PFSK-1 (cell line): ENCODE measurements at regions not wholly inside any gene's neighbourhood (a gene's known extent, or its start where the extent isn't known, plus 50 kb on each side); places are given as distances from the start of the nearest gene placed in this dataset.

Source experiments
- FOXP2 ChIP-seq: optimal IDR thresholded peaks from 2 replicates; pipeline ENCODE3; 2011; ENCODE audit warnings: borderline replicate concordance, control low read depth, inconsistent platforms; ENCODE audit not compliant: insufficient read depth; ENCODE audit errors: extremely low read length, extremely low read depth
- POLR2AphosphoS5 ChIP-seq: IDR thresholded peaks from 2 replicates; pipeline ENCODE4 v1.6.1; 2012; ENCODE audit warnings: low read depth, mild to moderate bottlenecking, control low read depth, low read length, moderate library complexity
- REST ChIP-seq, 2 experiments: IDR thresholded peaks; 2 replicates each; pipeline versions ENCODE4 v1.6.1 to v1.8.0; 2011 to 2012; ENCODE audit warnings: low read depth in 2 of 2, low read length in 2 of 2, control low read depth in 1 of 2, inconsistent platforms in 1 of 2, mild to moderate bottlenecking in 1 of 2, moderate library complexity in 1 of 2; ENCODE audit not compliant: insufficient read depth in 1 of 2
- SIN3A ChIP-seq: IDR thresholded peaks from 2 replicates; pipeline ENCODE4 v1.6.1; 2012; ENCODE audit warnings: mild to moderate bottlenecking, low read length, moderate library complexity, borderline replicate concordance; ENCODE audit not compliant: insufficient read depth
- TAF1 ChIP-seq: IDR thresholded peaks from 2 replicates; pipeline ENCODE4 v1.6.1; 2012; ENCODE audit warnings: low read length, control low read depth, borderline replicate concordance; ENCODE audit not compliant: insufficient read depth

GRCh38 chr12:127479256-127479655 is 787.7 kb upstream of the TMEM132C start:
- TF ChIP-seq TAF1 (no peak), SIN3A (no peak), POLR2AphosphoS5 (no peak), FOXP2 (no peak), REST (IDR thresholded peaks at IDR 0.05; ENCODE audit: insufficient read depth in 1 of 2, low read depth in 2 of 2, low read length in 2 of 2) (no peak)

GRCh38 chr12:127480775-127481314 is 786.1 kb upstream of the TMEM132C start:
- TF ChIP-seq REST (IDR thresholded peaks at IDR 0.05; ENCODE audit: insufficient read depth in 1 of 2, low read depth in 2 of 2, low read length in 2 of 2) (no peak), TAF1 (no peak), FOXP2 (no peak), SIN3A (no peak), POLR2AphosphoS5 (no peak)

- no peak for TF ChIP-seq REST (IDR thresholded peaks at IDR 0.05; ENCODE audit: insufficient read depth in 1 of 2, low read depth in 2 of 2, low read length in 2 of 2)
These were observed 784.0 kb upstream of the TMEM132C start for GRCh38 chr12:127482950-127483349.

GRCh38 chr12:127485528-127485927 is 781.4 kb upstream of the TMEM132C start:
- no peak for TF ChIP-seq POLR2AphosphoS5
- no peak for TF ChIP-seq FOXP2
- no peak for TF ChIP-seq TAF1
- TF ChIP-seq SIN3A, result no peak
- TF ChIP-seq REST (IDR thresholded peaks at IDR 0.05; ENCODE audit: insufficient read depth in 1 of 2, low read depth in 2 of 2, low read length in 2 of 2), result no peak

GRCh38 chr12:127487031-127487430 is 779.9 kb upstream of the TMEM132C start:
- TF ChIP-seq TAF1, result no peak
- TF ChIP-seq SIN3A, result no peak
